DOHH2 (cell line): ENCODE measurements at regions not wholly inside any gene's neighbourhood (a gene's known extent, or its start where the extent isn't known, plus 50 kb on each side); places are given as distances from the start of the nearest gene placed in this dataset.

ENCODE experiments used
- H3F3A ChIP-seq: fragments of 200-600 bp; sonication (generic), shearing (Covaris generic); 2 replicates; pipeline ENCODE4 v1.6.0; 2016; ENCODE audit warnings: antibody characterized with exemption, mild to moderate bottlenecking; ENCODE audit not compliant: control insufficient read depth, insufficient read depth
- H3K27ac ChIP-seq: fragments of 200-600 bp; sonication (generic); 2 replicates; pipeline ENCODE4 v1.5.1; 2014; ENCODE audit warnings: low read depth, mild to moderate bottlenecking, low read length, moderate library complexity
- H3K27me3 ChIP-seq: fragments of 200-600 bp; sonication (generic); 2 replicates; pipeline ENCODE4 v1.6.1; 2014; ENCODE audit warnings: mild to moderate bottlenecking, low read length, mixed read lengths; ENCODE audit not compliant: control insufficient read depth
- H3K36me3 ChIP-seq: fragments of 200-600 bp; sonication (generic); 2 replicates; pipeline ENCODE4 v1.6.1; 2014; ENCODE audit warnings: mild to moderate bottlenecking, low read length, moderate library complexity, mixed read lengths; ENCODE audit not compliant: control insufficient read depth
- H3K4me1 ChIP-seq: fragments of 200-600 bp; sonication (generic); 2 replicates; pipeline ENCODE4 v1.6.1; 2014; ENCODE audit warnings: mild to moderate bottlenecking, low read length, mixed read lengths; ENCODE audit not compliant: control insufficient read depth
- H3K4me2 ChIP-seq: fragments of 200-600 bp; sonication (generic); 2 replicates; pipeline ENCODE4 v1.6.0; 2014; ENCODE audit warnings: mild to moderate bottlenecking, low read length, moderate library complexity
- H3K4me3 ChIP-seq: fragments of 200-600 bp; sonication (generic); 2 replicates; pipeline ENCODE4 v1.5.1; 2014; ENCODE audit warnings: mild to moderate bottlenecking, low read length, mixed read lengths
- H3K79me2 ChIP-seq: fragments of 200-600 bp; sonication (generic); 2 replicates; pipeline ENCODE4 v1.6.1; 2014; ENCODE audit warnings: mild to moderate bottlenecking, low read length, mixed read lengths; ENCODE audit not compliant: control insufficient read depth
- H3K9me2 ChIP-seq: fragments of 200-600 bp; sonication (generic); replicated peaks from 2 replicates; pipeline ENCODE4 v1.6.1; 2014; ENCODE audit warnings: mild to moderate bottlenecking, low read length, mixed read lengths; ENCODE audit not compliant: control insufficient read depth
- H3K9me3 ChIP-seq: fragments of 200-600 bp; sonication (generic); 2 replicates; pipeline ENCODE4 v1.6.1; 2014; ENCODE audit warnings: antibody characterized with exemption, low read length, mixed read lengths; ENCODE audit not compliant: control insufficient read depth, insufficient read depth
- H4K20me1 ChIP-seq: fragments of 200-600 bp; sonication (generic); 2 replicates; pipeline ENCODE4 v1.6.0; 2014; ENCODE audit warnings: low read depth, mild to moderate bottlenecking, antibody characterized with exemption, low read length, moderate library complexity; ENCODE audit not compliant: control insufficient read depth, insufficient read depth
- CTCF ChIP-seq: fragments of 200-600 bp; sonication (generic); IDR thresholded peaks from one replicate; pipeline ENCODE4 v1.5.1; 2014; ENCODE audit warnings: antibody characterized with exemption, mild to moderate bottlenecking, low read depth, low read length; ENCODE audit not compliant: poor library complexity, severe bottlenecking
- EZH2phosphoT487 ChIP-seq: fragments of 200-600 bp; sonication (generic); IDR thresholded peaks from 2 replicates; pipeline ENCODE4 v1.6.1; 2017; ENCODE audit warnings: borderline replicate concordance, mild to moderate bottlenecking, antibody characterized with exemption, low read length, moderate library complexity, mixed read lengths

- no peaks in the 10 kb centered on the region for H3K36me3 ChIP-seq
- H3K9me2 ChIP-seq, result no peaks in the 10 kb centered on the region
- no peaks in the 10 kb centered on the region for H3K79me2 ChIP-seq
- no peaks in the 10 kb centered on the region for H3F3A ChIP-seq
- no peak for TF ChIP-seq CTCF
- TF ChIP-seq EZH2phosphoT487, result no peak
- H3K4me1 ChIP-seq, result no peaks in the 10 kb centered on the region
- no peaks in the 10 kb centered on the region for H3K9me3 ChIP-seq
- no peak overlapping the region for H3K4me3 ChIP-seq
- H4K20me1 ChIP-seq, result no peaks in the 10 kb centered on the region
- no peaks in the 10 kb centered on the region for H3K27me3 ChIP-seq
- no peak overlapping the region for H3K27ac ChIP-seq
- H3K4me2 ChIP-seq, result no peak overlapping the region
These were observed 396.6 kb downstream of the DMAC1 start for GRCh38 chr9:7403028-7403389.

DNA sequence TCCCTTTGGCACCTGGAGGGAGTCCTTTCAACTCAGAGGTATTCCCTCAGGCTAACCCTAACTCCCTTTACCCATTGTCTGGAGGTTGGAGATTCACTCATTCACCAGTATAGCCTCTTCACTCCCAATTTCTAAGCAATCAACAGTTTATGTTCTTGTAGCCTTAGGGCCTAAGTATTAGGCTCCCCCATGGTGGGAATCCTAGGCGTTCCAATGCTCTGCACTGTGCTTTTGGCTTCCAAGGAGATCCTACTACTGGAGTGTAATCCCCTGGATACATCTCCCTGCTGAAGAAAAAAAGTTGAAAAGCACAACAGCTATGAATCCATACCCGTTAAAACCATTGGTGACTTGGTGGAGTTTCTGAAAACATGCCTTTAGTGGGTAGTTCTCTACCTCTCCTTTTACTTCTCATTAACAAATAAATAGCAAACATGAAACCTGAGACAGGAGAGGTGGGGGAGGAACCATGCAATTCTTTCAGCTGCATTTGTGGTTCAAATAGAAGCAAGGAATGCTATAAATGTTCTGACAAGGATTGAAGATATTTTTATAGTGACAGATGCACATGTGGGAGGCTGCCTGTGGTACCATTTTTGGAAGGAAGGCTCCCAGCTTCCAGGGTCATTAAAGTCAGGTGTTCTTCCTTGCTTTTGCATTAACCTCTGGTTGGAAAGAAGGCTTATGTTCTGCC is 397.1 kb downstream of the DMAC1 start:
- H3K9me2 ChIP-seq, result no peaks in the 10 kb centered on the region
- H3K79me2 ChIP-seq, result no peaks in the 10 kb centered on the region
- H3K4me3 ChIP-seq, result no peak overlapping the region
- no peaks in the 10 kb centered on the region for H3K9me3 ChIP-seq
- no peak overlapping the region for H3K4me2 ChIP-seq
- H4K20me1 ChIP-seq, result no peaks in the 10 kb centered on the region
- no peaks in the 10 kb centered on the region for H3K27me3 ChIP-seq
- TF ChIP-seq EZH2phosphoT487, result no peak
- no peak for TF ChIP-seq CTCF
- no peaks in the 10 kb centered on the region for H3F3A ChIP-seq
- H3K4me1 ChIP-seq, result no peaks in the 10 kb centered on the region
- no peaks in the 10 kb centered on the region for H3K36me3 ChIP-seq
- H3K27ac ChIP-seq, result no peak overlapping the region

DNA sequence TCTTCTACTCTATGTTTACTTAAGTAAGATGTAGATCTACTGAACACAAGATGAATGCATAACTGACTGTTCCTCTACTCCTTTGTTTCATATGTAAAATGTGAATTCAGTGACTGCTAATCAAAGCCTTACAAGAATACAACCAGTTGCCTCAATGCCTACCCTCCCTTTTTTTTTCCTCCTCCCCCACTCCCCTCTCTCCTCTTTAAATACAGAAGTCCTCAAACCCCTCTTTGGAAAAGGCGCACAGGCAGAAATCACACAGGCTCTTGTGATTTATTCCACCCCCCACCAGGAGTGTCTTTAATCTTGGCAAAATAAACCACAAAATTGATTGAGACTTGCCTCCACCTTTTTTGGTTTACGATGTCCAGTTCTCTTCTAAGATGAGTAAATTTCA is 398.5 kb downstream of the DMAC1 start:
- H3F3A ChIP-seq, result no peaks in the 10 kb centered on the region
- no peak for TF ChIP-seq EZH2phosphoT487
- TF ChIP-seq CTCF, result no peak
- H4K20me1 ChIP-seq, result no peaks in the 10 kb centered on the region
- no peaks in the 10 kb centered on the region for H3K4me1 ChIP-seq
- H3K36me3 ChIP-seq, result no peaks in the 10 kb centered on the region
- H3K27me3 ChIP-seq, result no peaks in the 10 kb centered on the region
- H3K9me3 ChIP-seq, result no peaks in the 10 kb centered on the region
- no peaks in the 10 kb centered on the region for H3K9me2 ChIP-seq
- H3K4me2 ChIP-seq, result no peak overlapping the region
- no peak overlapping the region for H3K4me3 ChIP-seq
- no peaks in the 10 kb centered on the region for H3K79me2 ChIP-seq
- H3K27ac ChIP-seq, result no peak overlapping the region
